SKM-1 treated with dmso at 0.1 percent for 144 hours (cell line): ENCODE measurements at regions not wholly inside any gene's neighbourhood (a gene's known extent, or its start where the extent isn't known, plus 50 kb on each side); places are given as distances from the start of the nearest gene placed in this dataset.

Experiments
- DNase-seq: peaks from one replicate; lab custom pipeline; 2025; ENCODE audit not compliant: unreplicated experiment; lab: John Stamatoyannopoulos, UW

DNA sequence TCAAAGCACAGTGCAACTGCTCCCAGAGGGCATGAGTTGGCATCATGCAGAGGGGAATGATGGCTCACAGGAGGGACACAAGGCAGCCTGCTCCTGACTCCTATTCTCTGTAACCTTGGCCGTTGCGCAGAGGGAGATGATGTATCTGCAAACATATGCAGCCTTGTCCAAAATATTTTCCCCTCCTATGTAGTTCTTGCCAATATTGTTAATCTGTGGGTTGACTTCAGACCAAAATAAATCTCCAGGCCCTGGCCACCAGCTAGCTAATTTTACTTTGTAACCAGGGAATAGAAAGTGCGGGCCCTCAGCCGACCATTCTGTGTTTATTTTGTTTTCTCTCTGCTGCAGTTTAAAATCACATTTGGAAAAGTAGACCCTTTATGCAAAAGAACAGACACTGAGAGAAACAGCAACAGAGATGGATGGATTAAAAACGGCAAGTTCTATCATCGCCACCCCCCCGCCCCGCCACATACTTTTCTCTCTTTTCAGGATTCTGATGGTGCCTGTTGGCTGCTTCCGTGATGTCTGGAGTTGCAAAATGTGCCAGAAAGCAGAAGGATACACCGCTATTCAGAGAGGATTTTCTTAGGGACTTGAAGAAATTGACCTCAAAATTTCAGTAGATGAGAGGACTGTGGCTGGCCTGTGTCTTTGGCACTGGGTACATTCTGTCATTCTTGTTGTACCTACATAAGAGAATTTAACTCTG lies 185.3 kb upstream of the BCOR start:
- no peak for DNase-seq

DNA sequence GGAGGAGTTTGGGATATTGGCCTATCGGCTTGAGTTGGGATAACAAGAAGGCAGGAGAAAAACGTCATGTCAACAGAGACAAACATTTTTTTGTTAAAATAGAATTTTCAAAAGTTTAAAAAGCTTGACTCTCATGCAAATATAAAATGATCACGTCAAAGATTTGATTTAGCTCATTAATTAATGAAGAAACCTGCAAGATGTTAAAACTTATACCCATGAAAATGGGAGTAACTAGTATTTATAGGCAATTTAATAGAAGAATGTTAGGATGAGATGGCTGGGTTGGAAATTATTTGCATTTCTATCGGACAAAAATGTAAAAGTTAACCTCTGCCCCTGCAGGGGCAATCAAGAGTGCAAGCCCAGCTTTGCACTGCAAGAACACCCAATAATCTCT lies 184.6 kb upstream of the BCOR start:
- no peak for DNase-seq

DNA sequence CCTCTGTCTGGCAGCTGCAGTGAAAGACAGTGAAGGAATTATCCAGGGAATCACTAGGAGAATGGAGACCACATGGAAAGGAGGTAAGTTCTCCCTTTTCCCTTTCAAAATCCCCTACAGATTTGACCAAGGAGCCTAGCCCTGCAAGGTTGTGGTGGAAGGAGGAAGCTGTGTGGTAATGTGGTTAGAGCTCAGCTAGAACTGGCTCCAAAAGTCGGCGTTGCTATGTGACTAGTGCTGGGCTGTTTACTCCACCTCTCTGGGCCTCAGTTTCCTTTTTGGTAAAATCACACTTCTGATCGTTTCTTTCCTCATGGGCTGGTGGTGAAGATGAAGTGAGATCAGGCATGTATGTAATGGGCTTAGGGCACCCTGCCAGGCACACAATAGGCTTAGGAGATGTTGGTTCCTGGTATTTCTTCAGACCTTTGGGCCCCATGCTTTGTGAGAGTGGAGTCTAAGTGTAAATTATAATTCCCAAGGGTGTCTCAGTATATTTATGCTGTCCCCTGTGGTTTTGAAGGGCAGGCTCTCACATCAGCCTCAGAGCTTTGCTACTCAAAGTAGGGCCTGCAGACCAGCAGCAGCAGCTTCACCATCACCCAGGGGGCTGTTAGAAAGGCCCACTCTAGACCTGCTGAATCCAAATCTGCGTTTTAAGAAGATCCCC lies 183.7 kb upstream of the BCOR start:
- peak; percentile 73 for DNase-seq

DNA sequence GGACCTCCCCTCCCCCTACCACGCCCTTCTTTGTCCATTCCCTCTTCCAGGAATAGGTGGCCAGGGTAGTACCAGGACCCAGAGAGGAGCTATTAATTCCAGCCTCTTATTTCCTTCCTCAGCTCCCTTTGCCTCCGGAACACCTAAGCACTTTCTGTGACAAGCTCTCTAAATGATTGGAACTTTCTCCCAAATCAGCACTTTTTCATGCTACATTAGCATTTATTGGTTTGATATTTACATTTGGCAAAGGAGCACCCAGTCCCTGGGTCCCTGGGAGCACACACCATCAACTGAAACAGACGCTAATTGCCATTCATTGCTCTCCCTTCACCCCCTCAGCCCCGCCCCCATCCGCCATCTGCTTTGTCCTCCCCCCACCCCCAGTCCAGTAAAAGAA lies 182.0 kb upstream of the BCOR start:
- no peak for DNase-seq

DNA sequence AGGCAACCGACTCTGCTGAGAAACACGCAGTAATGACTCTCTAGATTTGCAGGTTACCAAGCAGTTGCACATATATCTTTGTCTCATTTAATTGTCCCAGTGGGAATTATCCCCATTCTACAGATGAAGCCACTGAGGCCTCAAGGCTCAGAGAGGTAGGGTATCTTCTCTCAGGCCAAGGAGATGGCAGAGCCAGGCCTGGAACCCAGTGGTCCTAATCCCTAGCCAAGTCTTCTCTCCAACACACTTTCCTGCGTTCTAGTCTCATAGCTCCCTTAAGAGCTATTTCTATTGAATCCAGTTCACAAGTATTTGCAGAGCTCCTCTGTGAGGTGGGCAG lies 181.3 kb upstream of the BCOR start:
- DNase-seq: no peak

DNA sequence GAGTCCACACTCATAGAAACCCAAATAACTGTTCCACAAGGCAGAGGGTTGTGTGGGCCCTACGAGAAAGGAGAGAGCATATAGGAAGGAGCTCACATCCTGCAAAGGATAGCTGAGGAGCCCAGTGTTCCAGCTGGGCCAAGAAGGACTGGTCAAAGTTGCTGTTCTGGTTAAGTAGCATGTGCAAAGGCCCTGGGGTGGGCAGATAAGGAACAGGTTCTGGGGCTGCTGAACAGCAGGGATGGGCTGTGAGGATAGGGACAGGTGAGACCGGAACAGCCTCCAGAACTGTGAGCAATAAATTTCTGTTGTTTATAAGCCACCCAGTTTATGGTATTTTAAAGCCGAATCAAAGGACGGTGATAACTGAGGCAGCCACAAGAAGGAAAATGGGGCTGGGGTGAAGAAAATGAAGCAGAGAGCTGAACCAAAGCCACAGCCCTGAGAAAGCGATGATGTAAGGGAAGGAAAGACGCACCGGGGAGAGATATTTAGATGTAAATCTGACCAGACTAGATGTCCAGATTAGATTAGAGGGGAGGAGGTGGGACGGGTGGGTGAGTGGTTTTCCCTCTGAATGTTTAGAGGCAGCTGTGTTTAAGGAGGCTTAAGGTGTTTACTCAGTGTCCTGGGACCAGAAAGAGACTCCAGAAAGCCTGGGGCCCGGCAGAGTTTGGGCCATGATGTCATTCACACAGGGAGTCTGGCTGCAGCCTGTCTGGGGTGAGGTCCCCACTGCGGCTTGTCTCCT lies 180.8 kb upstream of the BCOR start:
- no peak for DNase-seq

DNA sequence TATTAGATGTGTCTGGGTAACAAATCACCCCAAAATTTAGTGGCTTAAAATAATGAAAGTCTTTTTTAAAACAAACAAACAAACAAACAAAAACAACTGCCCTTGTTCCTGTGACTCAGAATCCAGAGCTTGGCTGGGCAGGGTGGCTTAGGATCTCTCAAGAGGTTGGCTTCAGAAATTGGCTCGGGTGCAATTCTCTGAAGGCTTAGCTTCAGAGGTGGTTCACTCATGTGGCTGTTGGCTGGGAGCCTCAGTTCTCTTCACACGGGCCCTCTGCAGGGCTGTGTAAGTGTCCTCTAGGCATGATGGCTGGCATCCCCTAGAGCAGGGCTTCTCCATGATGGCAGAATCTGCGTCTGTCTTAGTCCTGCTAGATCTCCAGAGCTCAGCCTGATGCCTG lies 179.9 kb upstream of the BCOR start:
- DNase-seq: no peak

DNA sequence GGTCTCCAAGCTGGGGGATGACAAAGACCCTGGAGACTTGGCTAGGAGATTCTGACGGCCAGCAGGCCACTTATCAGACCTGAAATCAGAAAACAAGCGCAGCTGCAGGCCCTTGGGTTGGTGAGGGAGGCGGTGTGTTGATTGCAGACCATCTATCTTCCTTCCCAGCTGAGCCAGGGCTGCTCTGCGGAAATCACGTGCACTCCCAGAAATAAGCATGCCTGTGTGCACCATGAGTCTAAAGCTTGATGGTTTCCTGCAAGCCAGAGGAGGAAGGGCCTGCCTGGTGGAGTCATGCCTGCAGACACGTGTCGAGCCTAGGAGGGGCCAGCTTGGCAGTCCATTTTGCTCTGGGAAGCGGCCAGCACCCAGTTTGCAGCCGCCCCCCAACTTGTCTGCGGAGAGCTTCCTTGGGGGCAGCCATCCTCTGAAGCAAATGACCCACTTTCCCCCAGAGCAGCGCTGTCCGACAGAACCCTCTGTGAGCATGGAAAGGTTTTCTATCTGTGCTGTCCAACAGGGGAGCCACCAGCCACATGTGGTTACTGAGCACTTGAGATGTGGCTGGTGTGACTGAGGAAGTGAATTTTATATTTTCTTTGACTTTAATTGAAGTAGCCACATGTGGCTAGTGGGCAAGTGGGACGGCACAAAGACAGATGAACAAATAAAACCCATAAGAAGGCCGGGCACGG lies 175.7 kb upstream of the BCOR start:
- DNase-seq: no peak

DNA sequence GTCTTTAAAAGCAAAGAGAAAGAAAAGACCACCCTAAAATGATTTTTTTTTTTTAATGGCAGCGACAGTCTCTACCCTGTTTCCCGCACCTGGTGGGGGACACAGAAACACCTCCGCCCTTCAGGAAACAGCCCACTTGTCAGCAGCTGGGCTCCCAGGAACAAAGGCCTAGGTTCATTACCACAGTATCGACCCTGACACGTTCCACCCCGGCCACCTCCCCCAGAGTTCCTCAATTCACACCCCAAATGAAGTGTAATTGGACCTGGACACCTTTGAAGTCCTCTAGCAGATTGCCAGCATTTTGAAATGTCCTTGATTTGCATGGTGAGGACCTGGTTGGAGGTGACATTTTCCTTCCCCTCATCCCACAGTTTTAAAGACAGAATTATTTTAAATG lies 175.0 kb upstream of the BCOR start:
- DNase-seq: no peak

DNA sequence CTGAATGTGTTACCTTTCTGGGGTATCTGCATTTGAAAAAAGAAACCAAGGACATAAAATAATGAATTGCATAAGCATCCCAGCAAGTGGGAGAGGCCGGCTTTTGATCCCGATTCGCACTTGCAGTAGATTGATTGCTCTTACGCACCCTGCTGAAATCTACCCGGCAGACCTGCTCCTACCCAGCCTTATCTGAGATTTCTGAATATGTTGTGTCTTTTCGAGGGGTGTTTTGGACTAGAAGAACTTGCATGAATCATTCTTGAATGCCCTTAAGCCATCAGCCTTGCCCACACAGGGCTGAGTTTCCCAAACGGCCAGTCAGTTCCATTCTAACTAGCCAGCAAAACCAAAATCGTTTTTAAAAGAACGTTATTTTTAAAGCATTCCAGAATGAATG lies 174.4 kb upstream of the BCOR start:
- DNase-seq: no peak

DNA sequence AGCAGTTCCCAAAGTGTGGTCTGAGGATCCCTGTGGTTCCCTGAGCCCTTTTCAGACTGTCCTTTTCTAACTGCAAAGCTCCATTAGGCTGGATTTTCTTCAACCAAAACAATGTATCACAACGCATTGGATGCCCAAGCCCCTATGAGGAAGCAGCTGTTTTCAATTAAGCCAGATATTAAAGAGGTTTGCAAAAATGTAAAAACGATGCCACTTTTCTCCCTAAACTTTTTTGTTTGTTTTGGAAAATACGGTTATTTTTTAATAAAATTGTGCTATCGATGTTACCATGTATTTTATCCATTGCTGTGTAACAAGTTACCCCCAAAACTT lies 170.4 kb upstream of the BCOR start:
- no peak for DNase-seq

DNA sequence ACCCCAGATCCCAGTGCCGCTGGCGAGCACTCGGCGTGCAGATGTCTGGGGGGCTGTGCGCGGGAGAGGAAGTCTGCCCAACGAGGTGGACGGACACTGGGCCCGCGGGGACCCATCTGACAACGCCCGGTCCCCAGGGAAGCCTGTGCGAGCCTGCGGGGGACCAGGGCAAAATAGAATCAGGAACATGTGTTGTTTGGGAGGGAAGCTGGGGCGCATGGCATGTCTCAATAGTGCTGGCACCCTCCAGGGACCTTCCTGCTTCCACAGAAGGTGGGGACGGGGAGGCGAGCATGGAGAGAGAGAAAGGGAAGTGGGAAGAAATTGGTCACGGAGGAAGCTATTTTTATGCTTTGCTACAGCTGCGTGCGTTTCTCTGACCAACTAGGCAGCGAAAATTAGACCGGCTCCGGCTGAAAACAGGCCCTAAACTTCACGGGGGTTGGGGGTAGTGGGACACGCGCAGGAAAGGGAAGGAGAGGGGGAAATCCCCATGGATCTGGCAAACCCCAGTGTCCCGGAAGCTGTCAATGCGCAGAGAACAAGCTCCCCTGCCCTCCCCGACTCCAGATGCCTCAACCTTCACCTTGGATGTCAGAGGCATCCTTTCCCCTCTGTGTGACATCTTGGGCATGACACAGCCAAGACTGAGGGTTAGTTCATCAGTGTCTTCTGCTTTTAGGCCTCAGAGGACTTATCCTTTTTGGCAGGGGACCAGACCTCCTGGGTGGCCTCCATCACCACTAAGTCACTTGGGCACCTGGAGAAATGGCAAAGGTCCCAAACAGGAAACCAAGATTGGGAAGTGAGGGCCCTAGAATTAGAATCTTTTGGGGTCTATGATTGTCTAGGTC lies 169.8 kb upstream of the BCOR start:
- DNase-seq: peak; percentile 53

DNA sequence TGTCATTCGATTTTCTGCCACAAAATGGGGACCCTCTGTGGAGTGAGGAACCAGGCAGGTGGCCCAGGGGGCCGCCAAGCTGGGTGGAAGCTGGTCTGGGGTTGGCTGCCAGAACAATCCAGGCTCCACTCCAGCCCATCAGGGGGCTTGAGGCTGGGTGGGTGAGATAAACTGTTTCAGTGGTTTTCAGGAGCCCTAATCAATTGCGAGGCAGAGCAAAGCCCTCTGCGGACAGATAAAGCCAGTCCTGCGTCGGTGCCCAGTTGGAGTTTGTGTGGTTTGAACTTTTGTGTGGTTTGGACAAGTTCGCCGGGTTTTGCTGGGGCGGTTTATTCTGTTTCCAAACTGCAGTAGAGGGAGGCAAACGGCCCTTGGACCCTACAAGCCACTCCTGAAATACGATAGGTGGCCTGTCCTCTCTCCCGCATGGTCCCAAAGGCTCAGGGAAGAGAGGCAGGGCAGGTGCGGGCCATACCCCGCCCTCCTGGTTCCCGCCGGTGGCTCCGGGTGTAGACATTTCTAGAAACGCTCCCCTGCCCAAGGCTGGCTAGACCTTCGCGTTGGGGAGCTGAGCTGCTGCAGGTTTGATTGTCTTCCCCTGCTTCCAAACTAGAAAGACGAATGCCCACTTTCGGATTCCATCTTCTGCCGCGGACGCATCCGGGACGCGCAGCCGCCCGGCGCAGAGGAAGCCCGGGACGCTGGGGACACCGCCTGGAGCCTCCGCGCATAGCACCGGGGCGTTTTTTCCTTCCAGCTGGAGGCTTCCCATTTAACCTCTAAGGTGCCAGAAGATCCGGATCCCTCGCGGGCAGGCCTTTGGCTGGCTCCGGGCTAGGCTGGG lies 169.0 kb upstream of the BCOR start:
- DNase-seq: peak; percentile 11

DNA sequence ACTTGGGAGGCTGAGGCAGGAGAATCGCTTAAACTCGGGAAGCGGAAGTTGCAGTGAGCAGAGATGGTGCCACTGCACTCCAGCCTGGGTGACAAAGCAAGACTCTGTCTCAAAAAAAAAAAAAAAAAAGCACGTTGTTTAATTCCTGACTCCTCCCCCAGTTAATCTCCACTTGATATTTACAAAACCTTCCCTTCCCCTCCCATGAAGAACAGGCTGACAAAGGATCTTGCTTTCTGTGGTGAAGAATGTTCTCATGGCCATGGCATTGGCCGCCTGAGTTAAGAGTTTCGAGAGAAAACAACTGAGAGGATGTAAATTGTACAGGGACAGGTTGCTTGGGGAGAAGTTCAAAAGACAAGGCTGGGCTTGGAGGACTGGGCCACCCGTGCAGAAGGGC lies 168.2 kb upstream of the BCOR start:
- no peak for DNase-seq

DNA sequence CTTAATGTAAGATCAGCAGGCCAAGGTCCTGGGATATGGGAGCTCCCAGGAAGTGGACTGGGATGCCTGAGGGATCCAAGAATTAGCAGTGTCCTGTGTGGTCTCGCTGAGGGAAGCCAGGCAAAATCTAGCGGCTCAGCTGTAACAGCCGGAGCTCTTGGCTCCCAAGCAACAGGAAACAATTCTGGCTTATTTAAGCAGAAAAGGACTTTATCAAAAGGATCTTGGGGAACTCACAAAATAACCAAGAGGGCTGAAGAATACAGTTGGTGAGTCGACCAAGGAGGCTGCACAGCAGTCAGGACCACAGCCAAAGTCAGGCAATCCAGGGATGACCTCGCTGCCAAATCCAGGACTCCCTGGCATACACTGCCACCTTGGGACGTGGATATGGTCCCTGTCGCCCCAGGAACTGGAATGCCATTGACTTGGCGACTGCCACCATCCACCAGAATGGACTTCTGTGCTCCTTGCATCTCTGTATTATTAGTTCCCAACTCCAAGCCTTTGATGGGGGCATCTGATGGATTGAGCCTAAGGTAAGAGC lies 165.3 kb upstream of the BCOR start:
- no peak for DNase-seq

DNA sequence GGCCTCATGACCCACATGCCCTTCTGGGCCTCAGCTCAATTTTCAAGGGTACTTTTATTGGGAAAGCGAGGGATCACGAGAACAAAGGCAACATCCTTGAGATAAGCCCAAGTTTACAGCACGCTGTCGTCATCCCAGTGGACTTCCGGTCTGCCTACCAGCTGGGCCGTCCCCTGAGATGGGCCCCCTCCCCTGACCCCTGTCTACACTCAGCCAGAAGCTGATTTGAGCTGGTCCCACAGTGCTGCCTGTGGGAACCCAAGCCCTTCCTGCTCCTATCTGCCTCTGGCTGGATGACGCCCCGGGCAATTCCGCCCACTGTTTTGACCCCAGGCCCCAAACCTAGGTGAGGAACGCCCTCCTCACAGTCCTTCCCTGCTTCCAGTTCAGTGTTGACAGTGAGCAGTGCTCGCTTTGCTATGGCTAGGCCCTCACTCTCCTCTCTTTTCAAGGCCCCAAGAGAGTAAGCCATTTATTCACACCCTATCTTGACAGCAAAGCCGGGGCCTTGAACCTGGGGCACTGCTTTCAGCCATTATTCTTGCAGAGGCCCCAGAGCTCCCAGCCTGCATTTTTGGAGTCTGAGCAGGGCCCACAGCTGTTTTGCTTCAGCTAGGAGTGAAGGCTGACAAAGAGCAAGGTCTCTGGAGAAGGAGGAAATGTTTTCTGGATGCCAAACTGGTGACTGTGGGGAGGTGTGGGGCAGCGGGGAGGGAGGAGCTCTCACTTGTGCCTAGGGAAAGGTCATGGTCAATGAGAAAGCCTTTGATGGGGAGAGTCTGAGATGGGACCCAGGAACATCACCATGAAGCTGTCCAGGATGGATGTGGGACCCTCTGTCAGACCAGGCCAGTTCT lies 164.6 kb upstream of the BCOR start:
- no peak for DNase-seq

DNA sequence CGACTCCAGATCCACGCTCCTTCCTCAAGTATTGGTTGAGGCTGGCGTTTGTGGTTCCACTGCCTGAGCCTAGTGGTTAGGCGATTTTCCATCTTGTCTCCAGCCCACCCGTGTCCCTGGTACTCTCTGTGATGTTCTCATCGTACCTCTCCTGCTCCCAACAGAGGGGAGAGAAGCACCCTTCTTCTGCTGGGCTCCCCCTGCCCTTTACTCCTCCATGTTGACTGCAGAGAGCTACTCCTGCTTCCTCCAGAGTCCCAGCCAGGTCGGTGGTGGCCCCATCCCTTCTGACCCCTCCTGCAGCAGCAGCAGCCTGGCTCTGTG lies 164.0 kb upstream of the BCOR start:
- DNase-seq: no peak

DNA sequence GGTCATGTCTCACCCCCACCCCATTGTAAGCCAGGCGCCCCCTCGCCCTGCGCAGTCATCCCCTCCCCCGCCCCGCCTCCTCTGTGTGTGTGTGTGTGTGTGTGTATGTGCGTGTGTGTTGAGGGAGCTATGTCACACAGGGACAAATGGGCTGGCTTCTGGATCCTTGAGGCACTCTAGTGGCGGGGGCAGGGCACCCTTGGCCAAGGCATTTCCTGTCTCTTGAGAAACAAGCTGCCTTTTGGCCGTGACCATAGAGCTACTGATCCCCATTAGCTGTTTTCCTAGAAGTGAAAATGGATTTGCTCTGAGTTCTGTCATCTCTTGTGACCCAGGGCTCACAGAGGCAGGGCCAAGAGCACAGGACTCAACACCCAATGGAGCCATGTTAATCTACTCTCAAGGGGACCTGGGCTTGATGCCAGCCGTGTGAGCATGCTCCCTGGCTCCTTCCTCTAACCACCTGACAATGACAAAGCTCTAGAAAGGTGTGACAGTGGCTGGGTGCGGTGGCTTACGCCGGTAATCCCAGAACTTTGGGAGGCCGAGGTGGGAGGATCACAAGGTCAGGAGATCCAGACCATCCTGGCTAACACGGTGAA lies 162.5 kb upstream of the BCOR start:
- DNase-seq: no peak

DNA sequence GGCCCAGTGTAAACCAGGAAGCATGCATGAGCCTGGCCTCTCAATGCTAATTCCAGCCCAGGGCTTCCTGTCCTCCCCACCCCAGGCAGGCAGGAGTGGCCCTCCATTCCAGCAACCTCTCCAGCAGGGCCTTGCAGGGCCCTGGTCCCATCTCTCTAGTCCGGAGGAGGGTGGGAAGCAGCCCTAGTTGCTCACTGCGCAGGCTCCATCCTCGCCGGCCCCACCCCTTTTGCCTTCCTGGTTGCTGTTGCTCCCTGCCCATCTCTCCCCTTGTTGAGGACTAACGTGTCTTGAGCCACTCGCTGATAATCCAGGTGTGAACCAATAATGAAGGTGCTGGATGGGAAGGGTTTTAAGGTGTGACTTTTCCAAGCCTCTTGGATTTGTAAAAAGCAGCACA lies 161.2 kb upstream of the BCOR start:
- no peak for DNase-seq
